Stimulated activated CD4-positive, alpha-beta T cell treated with anti-CD3 and anti-CD28 coated beads, Interleukin-12 subunit alpha, Interleukin-12 subunit beta, amount 100 ng/mL, for 4 hours (primary cell): ENCODE measurements at regions not wholly inside any gene's neighbourhood (a gene's known extent, or its start where the extent isn't known, plus 50 kb on each side); places are given as distances from the start of the nearest gene placed in this dataset.

ENCODE experiments used
- DNase-seq: peaks from one replicate; pipeline ENCODE4 v3.0.0-alpha.2; 2020

GRCh38 chr7:98679741-98680140 is 62.7 kb downstream of the NPTX2 start:
- DNase-seq: no peak

- DNase-seq: no peak
These were observed 64.4 kb downstream of the NPTX2 start for GRCh38 chr7:98681511-98681910.

- DNase-seq: no peak
These were observed 64.9 kb downstream of the NPTX2 start for GRCh38 chr7:98681951-98682350.

- no peak for DNase-seq
These were observed 66.4 kb downstream of the NPTX2 start for GRCh38 chr7:98683514-98683913.

GRCh38 chr7:98685541-98685940 is 68.5 kb downstream of the NPTX2 start:
- DNase-seq: no peak

- DNase-seq: no peak
These were observed 69.5 kb downstream of the NPTX2 start for GRCh38 chr7:98686466-98687080.

GRCh38 chr7:98687111-98687751 is 70.1 kb downstream of the NPTX2 start:
- DNase-seq: no peak

- DNase-seq: no peak
These were observed 74.5 kb downstream of the NPTX2 start for GRCh38 chr7:98691619-98692018.

- DNase-seq: no peak
These were observed 80.0 kb downstream of the NPTX2 start for GRCh38 chr7:98697083-98697482.

- DNase-seq: no peak
These were observed 80.6 kb downstream of the NPTX2 start for GRCh38 chr7:98697485-98698240.

GRCh38 chr7:98698976-98699375 is 81.9 kb downstream of the NPTX2 start:
- DNase-seq: no peak

- DNase-seq: no peak
These were observed 83.4 kb downstream of the NPTX2 start for GRCh38 chr7:98700533-98700932.

GRCh38 chr7:98701372-98701771 is 84.3 kb downstream of the NPTX2 start:
- no peak for DNase-seq

GRCh38 chr7:98702021-98702420 is 84.9 kb downstream of the NPTX2 start:
- no peak for DNase-seq

GRCh38 chr7:98703916-98704315 is 86.8 kb downstream of the NPTX2 start:
- no peak for DNase-seq

- DNase-seq: no peak
These were observed 88.5 kb downstream of the NPTX2 start for GRCh38 chr7:98705626-98706025.

- no peak for DNase-seq
These were observed 90.0 kb downstream of the NPTX2 start for GRCh38 chr7:98707076-98707475.

- DNase-seq: no peak
These were observed 94.9 kb downstream of the NPTX2 start for GRCh38 chr7:98711945-98712344.

- DNase-seq: no peak
These were observed 96.2 kb downstream of the NPTX2 start for GRCh38 chr7:98713165-98713810.

- DNase-seq: no peak
These were observed 102.3 kb downstream of the NPTX2 start for GRCh38 chr7:98719396-98719795.

GRCh38 chr7:98722402-98722801 is 105.3 kb downstream of the NPTX2 start:
- no peak for DNase-seq

- no peak for DNase-seq
These were observed 107.5 kb downstream of the NPTX2 start for GRCh38 chr7:98724591-98724990.

GRCh38 chr7:98727146-98727709 is 110.1 kb downstream of the NPTX2 start:
- DNase-seq: no peak
